ENCODE measurements at regions not wholly inside any gene's neighbourhood (a gene's known extent, or its start where the extent isn't known, plus 50 kb on each side); places are given as distances from the start of the nearest gene placed in this dataset.

- Mint-ChIP-seq H3K4me3 (ENCODE audit: unreplicated experiment) (no peak overlapping the region), H3K4me1 (ENCODE audit: low read depth) (peaks cover 44% of the 10 kb centered on the region), H3K27me3 (ENCODE audit: low read depth) (no peaks in the 10 kb centered on the region), H3K36me3 (ENCODE audit: low read depth) (peaks cover 11% of the 10 kb centered on the region), H3K27ac (ENCODE audit: unreplicated experiment) (peak overlapping the region; percentile 37), H3K9me3 (ENCODE audit: low read depth) (peaks cover 39% of the 10 kb centered on the region)
- no peak for DNase-seq (ENCODE audit: low spot score)
- TF ChIP-seq CTCF (IDR thresholded peaks at IDR 0.05), result no peak
These were observed 236.1 kb downstream of the COL12A1 start for GRCh38 chr6:74969591-74970267.

- H3K27ac Mint-ChIP-seq (ENCODE audit: unreplicated experiment), result no peak overlapping the region
- H3K36me3 Mint-ChIP-seq (ENCODE audit: low read depth), result peaks cover 20% of the 10 kb centered on the region
- no peak for DNase-seq (ENCODE audit: low spot score)
- TF ChIP-seq CTCF (IDR thresholded peaks at IDR 0.05), result no peak
- peaks cover 35% of the 10 kb centered on the region for H3K4me1 Mint-ChIP-seq (ENCODE audit: low read depth)
- H3K4me3 Mint-ChIP-seq (ENCODE audit: unreplicated experiment), result no peak overlapping the region
- peaks cover 53% of the 10 kb centered on the region for H3K9me3 Mint-ChIP-seq (ENCODE audit: low read depth)
- no peaks in the 10 kb centered on the region for H3K27me3 Mint-ChIP-seq (ENCODE audit: low read depth)
These were observed 238.0 kb downstream of the COL12A1 start for GRCh38 chr6:74967821-74968220.

- no peak for TF ChIP-seq CTCF (IDR thresholded peaks at IDR 0.05)
- Mint-ChIP-seq H3K4me3 (ENCODE audit: unreplicated experiment) (no peak overlapping the region), H3K27ac (ENCODE audit: unreplicated experiment) (no peak overlapping the region), H3K36me3 (ENCODE audit: low read depth) (peaks cover 24% of the 10 kb centered on the region), H3K9me3 (ENCODE audit: low read depth) (peaks cover 57% of the 10 kb centered on the region), H3K27me3 (ENCODE audit: low read depth) (no peaks in the 10 kb centered on the region), H3K4me1 (ENCODE audit: low read depth) (peaks cover 25% of the 10 kb centered on the region)
- DNase-seq (ENCODE audit: low spot score), result no peak
These were observed 239.1 kb downstream of the COL12A1 start for GRCh38 chr6:74966712-74967111.

GRCh38 chr6:74964871-74965441, 240.9 kb downstream of the COL12A1 start:
- Mint-ChIP-seq H3K4me3 (ENCODE audit: unreplicated experiment) (no peak overlapping the region), H3K9me3 (ENCODE audit: low read depth) (peaks cover 69% of the 10 kb centered on the region), H3K36me3 (ENCODE audit: low read depth) (peaks cover 24% of the 10 kb centered on the region), H3K27ac (ENCODE audit: unreplicated experiment) (no peak overlapping the region), H3K4me1 (ENCODE audit: low read depth) (peaks cover 13% of the 10 kb centered on the region), H3K27me3 (ENCODE audit: low read depth) (no peaks in the 10 kb centered on the region)
- no peak for DNase-seq (ENCODE audit: low spot score)
- no peak for TF ChIP-seq CTCF (IDR thresholded peaks at IDR 0.05)

GRCh38 chr6:74956559-74957428, 249.1 kb downstream of the COL12A1 start:
- H3K27ac Mint-ChIP-seq (ENCODE audit: unreplicated experiment), result no peak overlapping the region
- H3K36me3 Mint-ChIP-seq (ENCODE audit: low read depth), result peaks cover 10% of the 10 kb centered on the region
- H3K27me3 Mint-ChIP-seq (ENCODE audit: low read depth), result no peaks in the 10 kb centered on the region
- peaks cover 5% of the 10 kb centered on the region for H3K4me1 Mint-ChIP-seq (ENCODE audit: low read depth)
- H3K4me3 Mint-ChIP-seq (ENCODE audit: unreplicated experiment), result no peak overlapping the region
- DNase-seq (ENCODE audit: low spot score), result no peak
- peaks cover 37% of the 10 kb centered on the region for H3K9me3 Mint-ChIP-seq (ENCODE audit: low read depth)
- no peak for TF ChIP-seq CTCF (IDR thresholded peaks at IDR 0.05)

Data from chondrocyte (in vitro differentiated cells).